H9 (cell line): ENCODE measurements at regions not wholly inside any gene's neighbourhood (a gene's known extent, or its start where the extent isn't known, plus 50 kb on each side); places are given as distances from the start of the nearest gene placed in this dataset.

ENCODE experiments used
- DNase-seq: peaks from one replicate; pipeline ENCODE4 v3.0.0-alpha.2; 2017
- H2AFZ ChIP-seq: one replicate; pipeline ENCODE4 v1.6.1; 2013; ENCODE audit warnings: mild to moderate bottlenecking, low read length, control low read depth, moderate library complexity
- H2AK5ac ChIP-seq: 2 replicates; pipeline ENCODE4 v1.6.1; 2013; ENCODE audit warnings: low read length, control low read depth, mixed read lengths; ENCODE audit not compliant: insufficient read length
- H2BK120ac ChIP-seq: one replicate; pipeline ENCODE4 v1.6.1; 2013; ENCODE audit warnings: low read depth, mild to moderate bottlenecking, low read length, control low read depth, inconsistent platforms; ENCODE audit not compliant: poor library complexity, severe bottlenecking
- H2BK12ac ChIP-seq: 2 replicates; pipeline ENCODE4 v1.6.1; 2013; ENCODE audit warnings: low read length, control low read depth, mixed read lengths, low read depth; ENCODE audit not compliant: insufficient read length
- H2BK15ac ChIP-seq: 2 replicates; pipeline ENCODE4 v1.6.1; 2013; ENCODE audit warnings: low read depth, low read length, control low read depth
- H2BK20ac ChIP-seq: one replicate; pipeline ENCODE4 v1.6.1; 2013; ENCODE audit warnings: low read depth, mild to moderate bottlenecking, low read length, control low read depth, inconsistent platforms; ENCODE audit not compliant: poor library complexity, severe bottlenecking
- H2BK5ac ChIP-seq: 2 replicates; pipeline ENCODE4 v1.6.1; 2013; ENCODE audit warnings: low read length, control low read depth, mixed read lengths; ENCODE audit not compliant: insufficient read length
- H3K14ac ChIP-seq: 2 replicates; pipeline ENCODE4 v1.6.1; 2013; ENCODE audit warnings: low read length, control low read depth; ENCODE audit not compliant: insufficient read depth
- H3K18ac ChIP-seq: 2 replicates; pipeline ENCODE4 v1.6.1; 2013; ENCODE audit warnings: low read depth, mild to moderate bottlenecking, mixed read lengths, low read length, control low read depth; ENCODE audit not compliant: insufficient read length
- H3K23ac ChIP-seq: 2 replicates; pipeline ENCODE4 v1.6.1; 2013; ENCODE audit warnings: low read length, control low read depth, mixed read lengths, low read depth; ENCODE audit not compliant: insufficient read length
- H3K23me2 ChIP-seq: 2 replicates; pipeline ENCODE4 v1.6.1; 2013; ENCODE audit warnings: low read depth, mild to moderate bottlenecking, mixed read lengths, low read length, control low read depth; ENCODE audit not compliant: insufficient read length, poor library complexity, severe bottlenecking
- H3K27ac ChIP-seq: 2 replicates; pipeline ENCODE4 v1.5.1; 2013; ENCODE audit warnings: low read length, control low read depth, mixed read lengths, low read depth; ENCODE audit not compliant: insufficient read length
- H3K27me3 ChIP-seq: 2 replicates; pipeline ENCODE4 v1.6.1; 2013; ENCODE audit warnings: low read length, control low read depth, inconsistent platforms; ENCODE audit not compliant: insufficient read depth
- H3K4ac ChIP-seq: 2 replicates; pipeline ENCODE4 v1.6.1; 2013; ENCODE audit warnings: low read depth, mild to moderate bottlenecking, control low read depth, inconsistent platforms, low read length, moderate library complexity
- H3K4me1 ChIP-seq: 2 replicates; pipeline ENCODE4 v1.6.1; 2013; ENCODE audit warnings: low read length, control low read depth, inconsistent platforms; ENCODE audit not compliant: insufficient read depth
- H3K4me2 ChIP-seq: 2 replicates; pipeline ENCODE4 v1.6.1; 2013; ENCODE audit warnings: low read length, control low read depth, mixed read lengths; ENCODE audit not compliant: insufficient read length, insufficient read depth
- H3K56ac ChIP-seq: 2 replicates; pipeline ENCODE4 v1.6.1; 2013; ENCODE audit warnings: low read depth, mild to moderate bottlenecking, mixed read lengths, low read length, control low read depth; ENCODE audit not compliant: insufficient read length
- H3K79me1 ChIP-seq: 2 replicates; pipeline ENCODE4 v1.6.1; 2013; ENCODE audit warnings: low read depth, mild to moderate bottlenecking, moderate library complexity, low read length, control low read depth, inconsistent platforms; ENCODE audit not compliant: insufficient read depth, poor library complexity, severe bottlenecking
- H3K79me2 ChIP-seq: 2 replicates; pipeline ENCODE4 v1.6.1; 2013; ENCODE audit warnings: low read length, control low read depth, inconsistent platforms; ENCODE audit not compliant: insufficient read depth
- H3K9ac ChIP-seq: 2 replicates; pipeline ENCODE4 v1.6.1; 2013; ENCODE audit warnings: low read length, control low read depth, mixed read lengths; ENCODE audit not compliant: insufficient read length; ENCODE audit errors: extremely low read depth
- H3K9me3 ChIP-seq: one replicate; pipeline ENCODE4 v1.6.1; 2013; ENCODE audit warnings: low read depth, low read length, inconsistent platforms; ENCODE audit not compliant: control insufficient read depth
- H3T11ph ChIP-seq: one replicate; pipeline ENCODE4 v1.6.1; 2013; ENCODE audit warnings: mild to moderate bottlenecking, low read length, control low read depth, inconsistent platforms
- H4K20me1 ChIP-seq: one replicate; pipeline ENCODE4 v1.6.1; 2013; ENCODE audit not compliant: control insufficient read depth, insufficient read length, insufficient read depth
- H4K5ac ChIP-seq: 2 replicates; pipeline ENCODE4 v1.6.1; 2013; ENCODE audit warnings: low read depth, mild to moderate bottlenecking, mixed read lengths, low read length, control low read depth; ENCODE audit not compliant: insufficient read length
- H4K8ac ChIP-seq: replicated peaks from 2 replicates; pipeline ENCODE4 v1.6.1; 2013; ENCODE audit warnings: low read length, control low read depth, mixed read lengths, low read depth; ENCODE audit not compliant: insufficient read length
- H4K91ac ChIP-seq: 2 replicates; pipeline ENCODE4 v1.6.1; 2013; ENCODE audit warnings: low read depth, mild to moderate bottlenecking, moderate library complexity, mixed read lengths, low read length, control low read depth; ENCODE audit not compliant: insufficient read length
- H3K27ac Mint-ChIP-seq, 3 experiments: 2 replicates in 2 of 3; 3 replicates in 1 of 3; pipeline ENCODE4 v1.8.0; 2020 to 2021; ENCODE audit warnings: mixed read lengths in 3 of 3, mild to moderate bottlenecking in 1 of 3, moderate library complexity in 1 of 3
- H3K27me3 Mint-ChIP-seq: 2 replicates; pipeline ENCODE4 v1.8.0; 2021; ENCODE audit warnings: low read depth, mild to moderate bottlenecking, moderate library complexity, mixed read lengths
- H3K36me3 Mint-ChIP-seq, 3 experiments: 2 replicates in 2 of 3; 3 replicates in 1 of 3; pipeline ENCODE4 v1.8.0; 2020 to 2021; ENCODE audit warnings: low read depth in 3 of 3, mixed read lengths in 3 of 3; ENCODE audit not compliant: insufficient read depth in 1 of 3
- H3K4me1 Mint-ChIP-seq, 2 experiments: 2 replicates each; pipeline ENCODE4 v1.8.0; 2020; ENCODE audit warnings: mixed read lengths in 2 of 2
- H3K4me3 Mint-ChIP-seq, 2 experiments: 2 replicates in 1 of 2; 3 replicates in 1 of 2; pipeline ENCODE4 v1.8.0; 2020 to 2021; ENCODE audit warnings: mild to moderate bottlenecking in 2 of 2, mixed read lengths in 2 of 2, moderate library complexity in 1 of 2
- H3K9me3 Mint-ChIP-seq, 2 experiments: 2 replicates in 1 of 2; 3 replicates in 1 of 2; pipeline ENCODE4 v1.8.0; 2020; ENCODE audit warnings: mild to moderate bottlenecking in 2 of 2, mixed read lengths in 2 of 2, moderate library complexity in 1 of 2
- WGBS: extraction: QIAGEN DNeasy Blood & Tissue Kit; methylation state at CpG from one replicate; pipeline ENCODE4 v1.1.7; 2013; ENCODE audit warnings: missing lambda C conversion rate, low lambda C conversion rate, mixed read lengths; ENCODE audit not compliant: insufficient read length; ENCODE audit errors: extremely low coverage; 5-methylcytosine and 5-hydroxymethylcytosine counted together
- TF ChIP-seq, protein P1 (sequence below): fragments of 200-600 bp; sonication (generic); conservative IDR thresholded peaks from 3 replicates; pipeline ENCODE4 v1.8.0; 2021; ENCODE audit warnings: antibody characterized with exemption, mild to moderate bottlenecking

DNA sequence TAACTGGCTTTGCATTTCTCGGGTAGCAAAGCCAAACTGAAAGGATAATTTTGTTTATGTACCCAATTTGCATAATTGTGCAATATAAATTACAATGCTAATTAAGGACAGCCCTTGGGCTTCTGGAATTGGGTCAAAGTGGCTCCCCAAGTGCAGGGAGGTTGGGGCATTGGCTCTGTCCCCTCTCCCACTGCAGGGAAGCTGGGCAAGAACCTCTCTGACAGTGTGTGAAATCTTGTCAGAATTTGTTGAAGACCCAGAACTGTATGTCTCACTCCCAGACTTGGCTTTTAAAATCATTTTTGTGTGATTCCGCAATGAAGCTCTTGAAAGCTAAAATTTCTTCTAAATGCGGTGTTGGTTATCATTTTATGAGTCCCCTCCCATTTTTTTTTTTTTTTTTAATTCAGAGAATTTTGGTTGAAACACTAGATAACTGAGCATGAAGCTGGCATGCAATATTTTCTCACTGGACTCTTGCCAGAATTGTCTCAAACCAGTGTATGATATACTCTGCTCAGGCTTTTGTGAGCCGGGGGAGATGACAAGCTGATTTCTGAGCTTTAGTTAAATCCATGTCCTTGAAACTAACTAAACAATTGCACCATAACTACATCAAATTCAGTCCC, 878.9 kb upstream of the CXADR start:
- Histone ChIP-seq H3K27ac (no peak overlapping the region), H2BK12ac (no peak overlapping the region), H2BK5ac (no peak overlapping the region), H2AK5ac (no peak overlapping the region), H2BK20ac (no peak overlapping the region), H3K4me2 (no peak overlapping the region), H4K8ac (no peak overlapping the region), H3K23me2 (no peaks in the 10 kb centered on the region), H4K20me1 (no peaks in the 10 kb centered on the region), H2BK120ac (no peak overlapping the region), H3K9me3 (no peaks in the 10 kb centered on the region), H3K4ac (no peak overlapping the region), H3K79me1 (no peaks in the 10 kb centered on the region), H3K23ac (no peak overlapping the region), H2AFZ (no peak overlapping the region), H2BK15ac (no peak overlapping the region), H3K4me1 (0 out of 2 replicates have a peak, but pooled peaks cover 5% of the 10 kb centered on the region), H3K79me2 (no peaks in the 10 kb centered on the region), H3T11ph (no peak overlapping the region), H3K9ac (no peak overlapping the region), H4K5ac (no peak overlapping the region), H3K56ac (no peak overlapping the region), H3K27me3 (no peaks in the 10 kb centered on the region), H3K14ac (no peak overlapping the region), H3K18ac (no peak overlapping the region), H4K91ac (no peak overlapping the region)
- H3K36me3 Mint-ChIP-seq = peaks cover 0 to 1% (median 0%) of the 10 kb centered on the region in 3 experiments; a peak in 2 of 7 replicates
- no peaks in the 10 kb centered on the region for H3K27me3 Mint-ChIP-seq
- no CpG with 5 or more reads among the region's 4 CpGs for WGBS
- TF ChIP-seq, protein P1, sequence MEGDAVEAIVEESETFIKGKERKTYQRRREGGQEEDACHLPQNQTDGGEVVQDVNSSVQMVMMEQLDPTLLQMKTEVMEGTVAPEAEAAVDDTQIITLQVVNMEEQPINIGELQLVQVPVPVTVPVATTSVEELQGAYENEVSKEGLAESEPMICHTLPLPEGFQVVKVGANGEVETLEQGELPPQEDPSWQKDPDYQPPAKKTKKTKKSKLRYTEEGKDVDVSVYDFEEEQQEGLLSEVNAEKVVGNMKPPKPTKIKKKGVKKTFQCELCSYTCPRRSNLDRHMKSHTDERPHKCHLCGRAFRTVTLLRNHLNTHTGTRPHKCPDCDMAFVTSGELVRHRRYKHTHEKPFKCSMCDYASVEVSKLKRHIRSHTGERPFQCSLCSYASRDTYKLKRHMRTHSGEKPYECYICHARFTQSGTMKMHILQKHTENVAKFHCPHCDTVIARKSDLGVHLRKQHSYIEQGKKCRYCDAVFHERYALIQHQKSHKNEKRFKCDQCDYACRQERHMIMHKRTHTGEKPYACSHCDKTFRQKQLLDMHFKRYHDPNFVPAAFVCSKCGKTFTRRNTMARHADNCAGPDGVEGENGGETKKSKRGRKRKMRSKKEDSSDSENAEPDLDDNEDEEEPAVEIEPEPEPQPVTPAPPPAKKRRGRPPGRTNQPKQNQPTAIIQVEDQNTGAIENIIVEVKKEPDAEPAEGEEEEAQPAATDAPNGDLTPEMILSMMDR = no peak
- H3K4me1 Mint-ChIP-seq = peaks cover 35 to 40% of the 10 kb centered on the region in 2 experiments
- H3K9me3 Mint-ChIP-seq = peaks cover 0 to 1% of the 10 kb centered on the region in 2 experiments; a peak in 2 of 5 replicates
- H3K27ac Mint-ChIP-seq = peak overlapping the region in 1 of 3 experiments; percentile 76; a peak in 2 of 7 replicates
- H3K4me3 Mint-ChIP-seq = no peak overlapping the region
- no peak for DNase-seq
